HEK293 (cell line): ENCODE measurements at regions not wholly inside any gene's neighbourhood (a gene's known extent, or its start where the extent isn't known, plus 50 kb on each side); places are given as distances from the start of the nearest gene placed in this dataset.

Experiments used
- CTCF ChIA-PET: fragments of 350-600 bp; formaldehyde crosslinking; extraction: SDS; loops from one replicate; lab custom pipeline; 2021; ENCODE audit warnings: antibody characterized with exemption; lab: Yijun Ruan, JAX
- POLR2A ChIA-PET: fragments of 300-600 bp; formaldehyde crosslinking; extraction: SDS; loops from one replicate; lab custom pipeline; 2020; ENCODE audit warnings: antibody characterized with exemption, inconsistent platforms; lab: Yijun Ruan, JAX
- H3K27ac ChIP-seq: fragments of 200-500 bp; sonication (Bioruptor generic); 2 replicates; pipeline ENCODE4 v1.5.1; 2014; ENCODE audit warnings: low read depth, low read length, control low read depth, inconsistent platforms; ENCODE audit errors: extremely low read depth
- H3K36me3 ChIP-seq, 2 experiments: fragments of 200-500 bp in 1 of 2; sonication (Bioruptor generic) in 1 of 2; 1 replicate in 1 of 2; 2 replicates in 1 of 2; pipeline ENCODE4 v1.5.1; 2014 to 2017; ENCODE audit warnings: inconsistent platforms in 2 of 2, low read length in 2 of 2; ENCODE audit not compliant: control insufficient read depth in 2 of 2, insufficient read depth in 1 of 2
- H3K4me1 ChIP-seq: fragments of 200-500 bp; sonication (Bioruptor generic); 2 replicates; pipeline ENCODE4 v1.5.1; 2014; ENCODE audit warnings: mild to moderate bottlenecking, low read length, inconsistent platforms; ENCODE audit not compliant: control insufficient read depth, insufficient read depth
- H3K4me3 ChIP-seq: 2 replicates; pipeline ENCODE4 v1.5.1; 2011; ENCODE audit warnings: low read depth, mild to moderate bottlenecking, control low read depth, low read length, moderate library complexity
- H3K9me3 ChIP-seq: fragments of 200-500 bp; sonication (Bioruptor generic); 2 replicates; pipeline ENCODE4 v1.5.1; 2014; ENCODE audit warnings: low read depth, low read length, inconsistent platforms; ENCODE audit not compliant: control insufficient read depth, insufficient read depth
- HIC1 ChIP-seq: fragments of 450-650 bp; formaldehyde crosslinking; IDR thresholded peaks from 2 replicates; pipeline ENCODE4 v1.5.1; 2016; ENCODE audit warnings: missing biosample characterization, missing genetic modification characterization
- HOXD13 ChIP-seq: sonication (generic); formaldehyde crosslinking; IDR thresholded peaks from 2 replicates; pipeline ENCODE4 v1.8.0; 2022; ENCODE audit warnings: missing genetic modification reagents, borderline replicate concordance
- PRDM2 ChIP-seq: fragments of 450-650 bp; formaldehyde crosslinking; IDR thresholded peaks from 2 replicates; pipeline ENCODE4 v1.5.1; 2016; ENCODE audit warnings: missing biosample characterization, missing genetic modification characterization, borderline replicate concordance
- SALL2 ChIP-seq: fragments of 450-650 bp; formaldehyde crosslinking; IDR thresholded peaks from 2 replicates; pipeline ENCODE4 v1.5.0; 2017; ENCODE audit warnings: missing biosample characterization, mild to moderate bottlenecking, missing genetic modification characterization, borderline replicate concordance
- SP3 ChIP-seq: fragments of 450-650 bp; formaldehyde crosslinking; IDR thresholded peaks from 2 replicates; pipeline ENCODE4 v1.5.1; 2016; ENCODE audit warnings: missing biosample characterization, missing genetic modification characterization
- TCF7L2 ChIP-seq: IDR thresholded peaks from 2 replicates; pipeline ENCODE4 v1.6.1; 2011; ENCODE audit warnings: low read depth, mild to moderate bottlenecking, inconsistent platforms, low read length, moderate library complexity, borderline replicate concordance
- ZEB2 ChIP-seq: fragments of 450-650 bp; formaldehyde crosslinking; IDR thresholded peaks from 2 replicates; pipeline ENCODE4 v1.5.1; 2016; ENCODE audit warnings: missing biosample characterization, missing genetic modification characterization
- ZFP41 ChIP-seq: fragments of 450-650 bp; formaldehyde crosslinking; IDR thresholded peaks from 2 replicates; pipeline ENCODE4 v1.5.1; 2016; ENCODE audit warnings: missing biosample characterization, missing genetic modification characterization, borderline replicate concordance
- ZNF114 ChIP-seq: fragments of 450-650 bp; formaldehyde crosslinking; IDR thresholded peaks from 2 replicates; pipeline ENCODE4 v1.5.0; 2017; ENCODE audit warnings: missing biosample characterization, missing genetic modification characterization
- ZNF174 ChIP-seq: fragments of 450-650 bp; formaldehyde crosslinking; IDR thresholded peaks from 2 replicates; pipeline ENCODE4 v1.5.0; 2017; ENCODE audit warnings: missing biosample characterization, mild to moderate bottlenecking, missing genetic modification characterization
- ZNF175 ChIP-seq: fragments of 450-650 bp; formaldehyde crosslinking; IDR thresholded peaks from 2 replicates; pipeline ENCODE4 v1.5.1; 2016; ENCODE audit warnings: missing biosample characterization, missing genetic modification characterization
- ZNF530 ChIP-seq: fragments of 450-650 bp; formaldehyde crosslinking; IDR thresholded peaks from 2 replicates; pipeline ENCODE4 v1.5.1; 2016; ENCODE audit warnings: low read depth, missing biosample characterization, missing genetic modification characterization
- ZNF558 ChIP-seq: fragments of 450-650 bp; formaldehyde crosslinking; IDR thresholded peaks from 2 replicates; pipeline ENCODE4 v1.5.1; 2016; ENCODE audit warnings: missing biosample characterization, missing genetic modification characterization
- ZNF654 ChIP-seq: fragments of 450-650 bp; formaldehyde crosslinking; IDR thresholded peaks from 2 replicates; pipeline ENCODE4 v1.5.1; 2016; ENCODE audit warnings: low read depth, missing biosample characterization, missing genetic modification characterization
- TF ChIP-seq, protein P1 (sequence below): fragments of 450-650 bp; formaldehyde crosslinking; IDR thresholded peaks from 2 replicates; pipeline ENCODE4 v1.5.1; 2016; ENCODE audit warnings: missing biosample characterization, missing genetic modification characterization
- TF ChIP-seq, protein P2 (sequence below): fragments of 450-650 bp; formaldehyde crosslinking; IDR thresholded peaks from 2 replicates; pipeline ENCODE4 v1.5.0; 2017; ENCODE audit warnings: missing biosample characterization, missing genetic modification characterization, borderline replicate concordance
- TF ChIP-seq, protein P3 (sequence below): fragments of 450-650 bp; formaldehyde crosslinking; IDR thresholded peaks from 2 replicates; pipeline ENCODE4 v1.5.1; 2016; ENCODE audit warnings: missing biosample characterization, missing genetic modification characterization, borderline replicate concordance

DNA sequence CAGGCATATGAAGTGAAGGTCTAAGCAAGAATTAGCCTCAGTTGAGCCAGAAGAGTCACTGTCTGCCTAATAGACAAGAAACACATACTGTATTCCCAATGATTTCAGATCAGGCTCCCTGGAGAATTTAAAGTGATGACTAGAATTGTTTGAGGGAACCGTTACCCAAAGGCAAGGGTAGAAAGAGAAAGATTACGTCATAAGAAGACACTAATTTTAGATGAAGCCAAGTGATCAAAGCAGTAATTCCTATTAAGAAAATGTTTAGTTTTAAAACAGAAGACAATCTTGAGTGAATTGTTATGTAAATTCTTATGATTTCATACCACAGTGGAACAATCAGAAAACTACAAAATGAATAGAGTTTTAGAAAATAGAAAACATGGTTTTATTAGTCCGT lies 194.5 kb upstream of the ARSJ start:
- Histone ChIP-seq H3K4me1 (no peaks in the 10 kb centered on the region), H3K27ac (no peak overlapping the region), H3K9me3 (no peaks in the 10 kb centered on the region), H3K4me3 (no peak overlapping the region), H3K36me3 (no peaks in the 10 kb centered on the region)
- ChIA-PET POLR2A (no interaction called here), CTCF (no interaction called here)
- TF ChIP-seq SALL2 (tag by site-specific recombination) = no peak
- TF ChIP-seq HOXD13 (CRISPR knock-in tag) = no peak
- no peak for TF ChIP-seq SP3 (tag by site-specific recombination)
- TF ChIP-seq ZNF174 (tag by site-specific recombination) = no peak
- TF ChIP-seq ZNF558 = no peak

- no peaks in the 10 kb centered on the region for H3K4me1 ChIP-seq
- no peaks in the 10 kb centered on the region for H3K9me3 ChIP-seq
- CTCF ChIA-PET = interaction anchor here (0.6 kb wide), 1 partner anchor 180 kb away, joined by 3 read pairs; no protein-coding TSS in a partner anchor
- H3K27ac ChIP-seq = no peak overlapping the region
- no peaks in the 10 kb centered on the region for H3K36me3 ChIP-seq
- POLR2A ChIA-PET = no interaction called here
- H3K4me3 ChIP-seq = no peak overlapping the region
- no peak for TF ChIP-seq ZEB2 (tag by site-specific recombination)
- TF ChIP-seq ZNF114 (tag by site-specific recombination) = no peak
- no peak for TF ChIP-seq ZNF530 (tag by site-specific recombination)
- TF ChIP-seq HIC1 = no peak
- TF ChIP-seq ZFP41 (tag by site-specific recombination) = no peak
- no peak for TF ChIP-seq PRDM2 (tag by site-specific recombination)
- TF ChIP-seq ZNF654 (tag by site-specific recombination) = no peak
- TF ChIP-seq, protein P1, sequence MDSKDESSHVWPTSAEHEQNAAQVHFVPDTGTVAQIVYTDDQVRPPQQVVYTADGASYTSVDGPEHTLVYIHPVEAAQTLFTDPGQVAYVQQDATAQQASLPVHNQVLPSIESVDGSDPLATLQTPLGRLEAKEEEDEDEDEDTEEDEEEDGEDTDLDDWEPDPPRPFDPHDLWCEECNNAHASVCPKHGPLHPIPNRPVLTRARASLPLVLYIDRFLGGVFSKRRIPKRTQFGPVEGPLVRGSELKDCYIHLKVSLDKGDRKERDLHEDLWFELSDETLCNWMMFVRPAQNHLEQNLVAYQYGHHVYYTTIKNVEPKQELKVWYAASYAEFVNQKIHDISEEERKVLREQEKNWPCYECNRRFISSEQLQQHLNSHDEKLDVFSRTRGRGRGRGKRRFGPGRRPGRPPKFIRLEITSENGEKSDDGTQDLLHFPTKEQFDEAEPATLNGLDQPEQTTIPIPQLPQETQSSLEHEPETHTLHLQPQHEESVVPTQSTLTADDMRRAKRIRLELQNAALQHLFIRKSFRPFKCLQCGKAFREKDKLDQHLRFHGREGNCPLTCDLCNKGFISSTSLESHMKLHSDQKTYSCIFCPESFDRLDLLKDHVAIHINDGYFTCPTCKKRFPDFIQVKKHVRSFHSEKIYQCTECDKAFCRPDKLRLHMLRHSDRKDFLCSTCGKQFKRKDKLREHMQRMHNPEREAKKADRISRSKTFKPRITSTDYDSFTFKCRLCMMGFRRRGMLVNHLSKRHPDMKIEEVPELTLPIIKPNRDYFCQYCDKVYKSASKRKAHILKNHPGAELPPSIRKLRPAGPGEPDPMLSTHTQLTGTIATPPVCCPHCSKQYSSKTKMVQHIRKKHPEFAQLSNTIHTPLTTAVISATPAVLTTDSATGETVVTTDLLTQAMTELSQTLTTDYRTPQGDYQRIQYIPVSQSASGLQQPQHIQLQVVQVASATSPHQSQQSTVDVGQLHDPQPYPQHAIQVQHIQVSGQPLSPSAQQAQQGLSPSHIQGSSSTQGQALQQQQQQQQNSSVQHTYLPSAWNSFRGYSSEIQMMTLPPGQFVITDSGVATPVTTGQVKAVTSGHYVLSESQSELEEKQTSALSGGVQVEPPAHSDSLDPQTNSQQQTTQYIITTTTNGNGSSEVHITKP = no peak
- TF ChIP-seq, protein P2, sequence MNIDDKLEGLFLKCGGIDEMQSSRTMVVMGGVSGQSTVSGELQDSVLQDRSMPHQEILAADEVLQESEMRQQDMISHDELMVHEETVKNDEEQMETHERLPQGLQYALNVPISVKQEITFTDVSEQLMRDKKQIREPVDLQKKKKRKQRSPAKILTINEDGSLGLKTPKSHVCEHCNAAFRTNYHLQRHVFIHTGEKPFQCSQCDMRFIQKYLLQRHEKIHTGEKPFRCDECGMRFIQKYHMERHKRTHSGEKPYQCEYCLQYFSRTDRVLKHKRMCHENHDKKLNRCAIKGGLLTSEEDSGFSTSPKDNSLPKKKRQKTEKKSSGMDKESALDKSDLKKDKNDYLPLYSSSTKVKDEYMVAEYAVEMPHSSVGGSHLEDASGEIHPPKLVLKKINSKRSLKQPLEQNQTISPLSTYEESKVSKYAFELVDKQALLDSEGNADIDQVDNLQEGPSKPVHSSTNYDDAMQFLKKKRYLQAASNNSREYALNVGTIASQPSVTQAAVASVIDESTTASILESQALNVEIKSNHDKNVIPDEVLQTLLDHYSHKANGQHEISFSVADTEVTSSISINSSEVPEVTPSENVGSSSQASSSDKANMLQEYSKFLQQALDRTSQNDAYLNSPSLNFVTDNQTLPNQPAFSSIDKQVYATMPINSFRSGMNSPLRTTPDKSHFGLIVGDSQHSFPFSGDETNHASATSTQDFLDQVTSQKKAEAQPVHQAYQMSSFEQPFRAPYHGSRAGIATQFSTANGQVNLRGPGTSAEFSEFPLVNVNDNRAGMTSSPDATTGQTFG = no peak
- TF ChIP-seq ZNF175 = no peak
- TF ChIP-seq, protein P3, sequence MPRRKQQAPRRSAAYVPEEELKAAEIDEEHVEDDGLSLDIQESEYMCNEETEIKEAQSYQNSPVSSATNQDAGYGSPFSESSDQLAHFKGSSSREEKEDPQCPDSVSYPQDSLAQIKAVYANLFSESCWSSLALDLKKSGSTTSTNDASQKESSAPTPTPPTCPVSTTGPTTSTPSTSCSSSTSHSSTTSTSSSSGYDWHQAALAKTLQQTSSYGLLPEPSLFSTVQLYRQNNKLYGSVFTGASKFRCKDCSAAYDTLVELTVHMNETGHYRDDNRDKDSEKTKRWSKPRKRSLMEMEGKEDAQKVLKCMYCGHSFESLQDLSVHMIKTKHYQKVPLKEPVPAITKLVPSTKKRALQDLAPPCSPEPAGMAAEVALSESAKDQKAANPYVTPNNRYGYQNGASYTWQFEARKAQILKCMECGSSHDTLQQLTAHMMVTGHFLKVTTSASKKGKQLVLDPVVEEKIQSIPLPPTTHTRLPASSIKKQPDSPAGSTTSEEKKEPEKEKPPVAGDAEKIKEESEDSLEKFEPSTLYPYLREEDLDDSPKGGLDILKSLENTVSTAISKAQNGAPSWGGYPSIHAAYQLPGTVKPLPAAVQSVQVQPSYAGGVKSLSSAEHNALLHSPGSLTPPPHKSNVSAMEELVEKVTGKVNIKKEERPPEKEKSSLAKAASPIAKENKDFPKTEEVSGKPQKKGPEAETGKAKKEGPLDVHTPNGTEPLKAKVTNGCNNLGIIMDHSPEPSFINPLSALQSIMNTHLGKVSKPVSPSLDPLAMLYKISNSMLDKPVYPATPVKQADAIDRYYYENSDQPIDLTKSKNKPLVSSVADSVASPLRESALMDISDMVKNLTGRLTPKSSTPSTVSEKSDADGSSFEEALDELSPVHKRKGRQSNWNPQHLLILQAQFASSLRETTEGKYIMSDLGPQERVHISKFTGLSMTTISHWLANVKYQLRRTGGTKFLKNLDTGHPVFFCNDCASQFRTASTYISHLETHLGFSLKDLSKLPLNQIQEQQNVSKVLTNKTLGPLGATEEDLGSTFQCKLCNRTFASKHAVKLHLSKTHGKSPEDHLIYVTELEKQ (tag by site-specific recombination) = no peak
- TF ChIP-seq TCF7L2 = no peak
Measured at GRCh38 chr4:114177628-114178027, 198.2 kb upstream of the ARSJ start.
